ENCODE measurements at regions not wholly inside any gene's neighbourhood (a gene's known extent, or its start where the extent isn't known, plus 50 kb on each side); places are given as distances from the start of the nearest gene placed in this dataset.

- no peak for TF ChIP-seq EZH2 (IDR thresholded peaks at IDR 0.05; ENCODE audit: borderline replicate concordance, insufficient read depth, low read length, poor library complexity, severe bottlenecking)
- TF ChIP-seq TAF1 (IDR thresholded peaks at IDR 0.05; ENCODE audit: low read depth) = no peak
- TF ChIP-seq RAD21 (conservative IDR thresholded peaks at IDR 0.05) = no peak
- no peak for TF ChIP-seq MXI1 (conservative IDR thresholded peaks at IDR 0.05; ENCODE audit: poor library complexity, severe bottlenecking)
- TF ChIP-seq, protein P1, sequence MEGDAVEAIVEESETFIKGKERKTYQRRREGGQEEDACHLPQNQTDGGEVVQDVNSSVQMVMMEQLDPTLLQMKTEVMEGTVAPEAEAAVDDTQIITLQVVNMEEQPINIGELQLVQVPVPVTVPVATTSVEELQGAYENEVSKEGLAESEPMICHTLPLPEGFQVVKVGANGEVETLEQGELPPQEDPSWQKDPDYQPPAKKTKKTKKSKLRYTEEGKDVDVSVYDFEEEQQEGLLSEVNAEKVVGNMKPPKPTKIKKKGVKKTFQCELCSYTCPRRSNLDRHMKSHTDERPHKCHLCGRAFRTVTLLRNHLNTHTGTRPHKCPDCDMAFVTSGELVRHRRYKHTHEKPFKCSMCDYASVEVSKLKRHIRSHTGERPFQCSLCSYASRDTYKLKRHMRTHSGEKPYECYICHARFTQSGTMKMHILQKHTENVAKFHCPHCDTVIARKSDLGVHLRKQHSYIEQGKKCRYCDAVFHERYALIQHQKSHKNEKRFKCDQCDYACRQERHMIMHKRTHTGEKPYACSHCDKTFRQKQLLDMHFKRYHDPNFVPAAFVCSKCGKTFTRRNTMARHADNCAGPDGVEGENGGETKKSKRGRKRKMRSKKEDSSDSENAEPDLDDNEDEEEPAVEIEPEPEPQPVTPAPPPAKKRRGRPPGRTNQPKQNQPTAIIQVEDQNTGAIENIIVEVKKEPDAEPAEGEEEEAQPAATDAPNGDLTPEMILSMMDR (IDR thresholded peaks at IDR 0.05; ENCODE audit: poor library complexity, severe bottlenecking) = no peak
- TF ChIP-seq, protein P2, sequence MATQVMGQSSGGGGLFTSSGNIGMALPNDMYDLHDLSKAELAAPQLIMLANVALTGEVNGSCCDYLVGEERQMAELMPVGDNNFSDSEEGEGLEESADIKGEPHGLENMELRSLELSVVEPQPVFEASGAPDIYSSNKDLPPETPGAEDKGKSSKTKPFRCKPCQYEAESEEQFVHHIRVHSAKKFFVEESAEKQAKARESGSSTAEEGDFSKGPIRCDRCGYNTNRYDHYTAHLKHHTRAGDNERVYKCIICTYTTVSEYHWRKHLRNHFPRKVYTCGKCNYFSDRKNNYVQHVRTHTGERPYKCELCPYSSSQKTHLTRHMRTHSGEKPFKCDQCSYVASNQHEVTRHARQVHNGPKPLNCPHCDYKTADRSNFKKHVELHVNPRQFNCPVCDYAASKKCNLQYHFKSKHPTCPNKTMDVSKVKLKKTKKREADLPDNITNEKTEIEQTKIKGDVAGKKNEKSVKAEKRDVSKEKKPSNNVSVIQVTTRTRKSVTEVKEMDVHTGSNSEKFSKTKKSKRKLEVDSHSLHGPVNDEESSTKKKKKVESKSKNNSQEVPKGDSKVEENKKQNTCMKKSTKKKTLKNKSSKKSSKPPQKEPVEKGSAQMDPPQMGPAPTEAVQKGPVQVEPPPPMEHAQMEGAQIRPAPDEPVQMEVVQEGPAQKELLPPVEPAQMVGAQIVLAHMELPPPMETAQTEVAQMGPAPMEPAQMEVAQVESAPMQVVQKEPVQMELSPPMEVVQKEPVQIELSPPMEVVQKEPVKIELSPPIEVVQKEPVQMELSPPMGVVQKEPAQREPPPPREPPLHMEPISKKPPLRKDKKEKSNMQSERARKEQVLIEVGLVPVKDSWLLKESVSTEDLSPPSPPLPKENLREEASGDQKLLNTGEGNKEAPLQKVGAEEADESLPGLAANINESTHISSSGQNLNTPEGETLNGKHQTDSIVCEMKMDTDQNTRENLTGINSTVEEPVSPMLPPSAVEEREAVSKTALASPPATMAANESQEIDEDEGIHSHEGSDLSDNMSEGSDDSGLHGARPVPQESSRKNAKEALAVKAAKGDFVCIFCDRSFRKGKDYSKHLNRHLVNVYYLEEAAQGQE (IDR thresholded peaks at IDR 0.05; ENCODE audit: borderline replicate concordance) = no peak
- TF ChIP-seq EP300 (conservative IDR thresholded peaks at IDR 0.05; ENCODE audit: poor library complexity, severe bottlenecking) = no peak
- TF ChIP-seq POLR2AphosphoS5 (IDR thresholded peaks at IDR 0.05) = no peak
- TF ChIP-seq SMC3 (conservative IDR thresholded peaks at IDR 0.05; ENCODE audit: poor library complexity) = no peak
- no peak overlapping the region for H2AFZ ChIP-seq (ENCODE audit: low read depth, low read length)
These were observed 406.0 kb downstream of the TSHZ3 start for GRCh38 chr19:30943101-30943843.

GRCh38 chr19:30942636-30943035, 406.6 kb downstream of the TSHZ3 start:
- H3K9ac ChIP-seq (ENCODE audit: low read length) = no peak overlapping the region
- no peaks in the 10 kb centered on the region for H3K36me3 ChIP-seq (ENCODE audit: insufficient read depth, low read length)
- H3K4me3 ChIP-seq (ENCODE audit: low read length) = no peak overlapping the region
- H3K27me3 ChIP-seq (ENCODE audit: insufficient read depth, low read depth, low read length) = no peaks in the 10 kb centered on the region
- H2AFZ ChIP-seq (ENCODE audit: low read depth, low read length) = no peak overlapping the region
- no peak overlapping the region for H3K27ac ChIP-seq (ENCODE audit: low read length)
- H3K4me2 ChIP-seq (ENCODE audit: low read length) = no peak overlapping the region
- no peaks in the 10 kb centered on the region for H4K20me1 ChIP-seq (ENCODE audit: insufficient read depth)
- H3K79me2 ChIP-seq (replicated peaks; ENCODE audit: insufficient read depth, low read length) = no peaks in the 10 kb centered on the region
- H3K9me2 ChIP-seq (ENCODE audit: insufficient read depth, low read length) = no peaks in the 10 kb centered on the region
- H3K9me3 ChIP-seq (ENCODE audit: low read length) = no peaks in the 10 kb centered on the region
- TF ChIP-seq RAD21 (conservative IDR thresholded peaks at IDR 0.05) (no peak), TAF1 (IDR thresholded peaks at IDR 0.05; ENCODE audit: low read depth) (no peak), POLR2AphosphoS5 (IDR thresholded peaks at IDR 0.05) (peak; percentile 51), SMC3 (conservative IDR thresholded peaks at IDR 0.05; ENCODE audit: poor library complexity) (peak; percentile 19), EP300 (conservative IDR thresholded peaks at IDR 0.05; ENCODE audit: poor library complexity, severe bottlenecking) (peak; percentile 83), MXI1 (conservative IDR thresholded peaks at IDR 0.05; ENCODE audit: poor library complexity, severe bottlenecking) (no peak), EZH2 (IDR thresholded peaks at IDR 0.05; ENCODE audit: borderline replicate concordance, insufficient read depth, low read length, poor library complexity, severe bottlenecking) (no peak)
- TF ChIP-seq, protein P2 (IDR thresholded peaks at IDR 0.05; ENCODE audit: borderline replicate concordance) = no peak
- TF ChIP-seq, protein P1 (IDR thresholded peaks at IDR 0.05; ENCODE audit: poor library complexity, severe bottlenecking) = no peak
- H3F3A ChIP-seq (ENCODE audit: insufficient read depth, low read length, poor library complexity, severe bottlenecking) = no peaks in the 10 kb centered on the region

More at GRCh38 chr19:30943101-30943843, 406.0 kb downstream of the TSHZ3 start:
- no peaks in the 10 kb centered on the region for H4K20me1 ChIP-seq (ENCODE audit: insufficient read depth)
- no peaks in the 10 kb centered on the region for H3K9me3 ChIP-seq (ENCODE audit: low read length)
- no peak overlapping the region for H3K4me3 ChIP-seq (ENCODE audit: low read length)
- H3K9ac ChIP-seq (ENCODE audit: low read length) = no peak overlapping the region
- H3K9me2 ChIP-seq (ENCODE audit: insufficient read depth, low read length) = no peaks in the 10 kb centered on the region
- no peak overlapping the region for H3K27ac ChIP-seq (ENCODE audit: low read length)
- H3K4me2 ChIP-seq (ENCODE audit: low read length) = no peak overlapping the region
- no peaks in the 10 kb centered on the region for H3K27me3 ChIP-seq (ENCODE audit: insufficient read depth, low read depth, low read length)
- H3F3A ChIP-seq (ENCODE audit: insufficient read depth, low read length, poor library complexity, severe bottlenecking) = no peaks in the 10 kb centered on the region
- no peaks in the 10 kb centered on the region for H3K79me2 ChIP-seq (replicated peaks; ENCODE audit: insufficient read depth, low read length)
- H3K36me3 ChIP-seq (ENCODE audit: insufficient read depth, low read length) = no peaks in the 10 kb centered on the region

All from neural cell (in vitro differentiated cells).